Glutamatergic neuron (in vitro differentiated cells): ENCODE measurements at regions not wholly inside any gene's neighbourhood (a gene's known extent, or its start where the extent isn't known, plus 50 kb on each side); places are given as distances from the start of the nearest gene placed in this dataset.

Source experiments
- DNase-seq: peaks from one replicate; pipeline ENCODE4 v3.0.0; 2022
- H3K27ac Mint-ChIP-seq: one replicate; pipeline ENCODE4 v1.8.0; 2020; ENCODE audit warnings: mild to moderate bottlenecking, mixed read lengths, inconsistent platforms; ENCODE audit not compliant: unreplicated experiment
- H3K27me3 Mint-ChIP-seq: one replicate; pipeline ENCODE4 v1.8.0; 2020; ENCODE audit warnings: mild to moderate bottlenecking, moderate library complexity, mixed read lengths, inconsistent platforms; ENCODE audit not compliant: unreplicated experiment
- H3K36me3 Mint-ChIP-seq: one replicate; pipeline ENCODE4 v1.8.0; 2020; ENCODE audit warnings: mild to moderate bottlenecking, mixed read lengths, inconsistent platforms; ENCODE audit not compliant: unreplicated experiment
- H3K4me1 Mint-ChIP-seq: one replicate; pipeline ENCODE4 v1.8.0; 2020; ENCODE audit warnings: mild to moderate bottlenecking, low read depth, mixed read lengths, inconsistent platforms; ENCODE audit not compliant: unreplicated experiment
- H3K4me3 Mint-ChIP-seq: one replicate; pipeline ENCODE4 v1.8.0; 2020; ENCODE audit warnings: mild to moderate bottlenecking, mixed read lengths, inconsistent platforms; ENCODE audit not compliant: unreplicated experiment
- H3K9me3 Mint-ChIP-seq: one replicate; pipeline ENCODE4 v1.8.0; 2020; ENCODE audit warnings: mild to moderate bottlenecking, moderate library complexity, mixed read lengths, inconsistent platforms; ENCODE audit not compliant: unreplicated experiment
- TF ChIP-seq, protein P1 (sequence below): fragments of 200-600 bp; sonication (generic); IDR thresholded peaks from one replicate; pipeline ENCODE4 v1.5.0; 2021; ENCODE audit not compliant: partially characterized antibody, unreplicated experiment

DNA sequence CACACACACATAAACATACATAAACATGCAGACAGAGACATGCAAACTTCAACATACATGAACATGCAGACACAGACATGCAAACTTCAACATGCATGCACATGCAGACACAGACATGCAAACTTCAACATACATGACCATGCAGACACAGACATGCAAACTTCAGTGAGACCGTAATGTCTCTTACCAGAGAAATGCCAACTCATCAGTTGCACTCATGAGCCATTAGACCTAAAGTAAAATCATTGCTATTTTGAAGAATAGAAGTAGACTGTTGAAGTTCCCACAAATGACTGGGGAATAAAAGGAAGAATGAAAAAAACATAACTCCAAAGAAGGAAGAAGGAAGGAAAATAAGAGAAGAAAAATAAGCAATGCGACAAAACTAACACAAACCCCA, 1044.0 kb upstream of the TMEM132C start:
- no peak overlapping the region for H3K4me3 Mint-ChIP-seq
- no peak for DNase-seq
- peaks cover 5% of the 10 kb centered on the region for H3K27me3 Mint-ChIP-seq
- no peaks in the 10 kb centered on the region for H3K4me1 Mint-ChIP-seq
- peaks cover 5% of the 10 kb centered on the region for H3K9me3 Mint-ChIP-seq
- no peak overlapping the region for H3K27ac Mint-ChIP-seq
- peaks cover 4% of the 10 kb centered on the region for H3K36me3 Mint-ChIP-seq
- TF ChIP-seq, protein P1, sequence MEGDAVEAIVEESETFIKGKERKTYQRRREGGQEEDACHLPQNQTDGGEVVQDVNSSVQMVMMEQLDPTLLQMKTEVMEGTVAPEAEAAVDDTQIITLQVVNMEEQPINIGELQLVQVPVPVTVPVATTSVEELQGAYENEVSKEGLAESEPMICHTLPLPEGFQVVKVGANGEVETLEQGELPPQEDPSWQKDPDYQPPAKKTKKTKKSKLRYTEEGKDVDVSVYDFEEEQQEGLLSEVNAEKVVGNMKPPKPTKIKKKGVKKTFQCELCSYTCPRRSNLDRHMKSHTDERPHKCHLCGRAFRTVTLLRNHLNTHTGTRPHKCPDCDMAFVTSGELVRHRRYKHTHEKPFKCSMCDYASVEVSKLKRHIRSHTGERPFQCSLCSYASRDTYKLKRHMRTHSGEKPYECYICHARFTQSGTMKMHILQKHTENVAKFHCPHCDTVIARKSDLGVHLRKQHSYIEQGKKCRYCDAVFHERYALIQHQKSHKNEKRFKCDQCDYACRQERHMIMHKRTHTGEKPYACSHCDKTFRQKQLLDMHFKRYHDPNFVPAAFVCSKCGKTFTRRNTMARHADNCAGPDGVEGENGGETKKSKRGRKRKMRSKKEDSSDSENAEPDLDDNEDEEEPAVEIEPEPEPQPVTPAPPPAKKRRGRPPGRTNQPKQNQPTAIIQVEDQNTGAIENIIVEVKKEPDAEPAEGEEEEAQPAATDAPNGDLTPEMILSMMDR, result no peak

- no peaks in the 10 kb centered on the region for H3K4me1 Mint-ChIP-seq
- H3K4me3 Mint-ChIP-seq, result no peak overlapping the region
- peaks cover 5% of the 10 kb centered on the region for H3K9me3 Mint-ChIP-seq
- DNase-seq, result no peak
- H3K36me3 Mint-ChIP-seq, result peaks cover 4% of the 10 kb centered on the region
- peaks cover 5% of the 10 kb centered on the region for H3K27me3 Mint-ChIP-seq
- no peak overlapping the region for H3K27ac Mint-ChIP-seq
- TF ChIP-seq, protein P1, result no peak
Measured at GRCh38 chr12:127223731-127224130, 1043.2 kb upstream of the TMEM132C start.

DNA sequence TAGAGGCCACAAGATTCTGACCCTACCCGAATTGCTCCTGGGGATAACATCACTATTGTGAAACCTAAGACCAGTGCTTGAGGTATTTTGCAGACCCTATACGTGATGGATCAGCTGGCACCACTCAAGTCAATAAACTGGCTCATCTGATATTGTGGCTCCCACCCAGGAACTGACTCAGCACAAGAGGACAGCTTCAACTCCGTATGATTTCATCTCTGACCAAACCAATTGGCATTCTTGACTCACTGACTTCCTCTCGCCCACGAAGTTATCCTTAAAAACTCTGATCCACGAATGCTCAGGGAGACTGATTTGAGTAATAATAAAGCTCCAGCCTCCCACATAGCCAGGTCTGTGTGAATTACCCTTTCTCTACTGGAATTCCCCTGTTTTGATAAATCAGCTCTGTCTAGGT, 1036.1 kb upstream of the TMEM132C start:
- no peak overlapping the region for H3K27ac Mint-ChIP-seq
- H3K36me3 Mint-ChIP-seq, result peaks cover 5% of the 10 kb centered on the region
- H3K4me1 Mint-ChIP-seq, result no peaks in the 10 kb centered on the region
- H3K27me3 Mint-ChIP-seq, result no peaks in the 10 kb centered on the region
- no peaks in the 10 kb centered on the region for H3K9me3 Mint-ChIP-seq
- TF ChIP-seq, protein P1, result no peak
- no peak for DNase-seq
- no peak overlapping the region for H3K4me3 Mint-ChIP-seq

DNA sequence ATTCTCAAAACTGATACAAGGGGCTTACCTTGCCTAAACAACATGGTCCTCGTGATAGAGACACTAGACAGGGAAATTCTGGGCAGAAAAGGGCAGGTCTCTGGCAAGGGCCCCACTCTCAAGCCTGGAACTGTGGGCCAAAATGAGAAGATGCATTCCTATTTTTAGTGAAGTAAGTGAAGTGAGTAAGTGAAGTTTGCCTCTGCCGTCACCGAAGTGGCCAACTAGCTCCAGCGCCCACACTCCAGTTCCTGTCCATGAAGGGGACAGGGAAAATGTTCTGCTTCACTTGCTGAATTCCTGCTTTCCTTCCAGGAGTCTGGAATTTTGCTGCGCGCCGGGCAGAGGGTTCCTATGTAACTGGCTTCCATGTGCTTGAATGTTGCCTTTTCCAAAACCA, 1035.6 kb upstream of the TMEM132C start:
- Mint-ChIP-seq H3K27ac (no peak overlapping the region), H3K9me3 (no peaks in the 10 kb centered on the region), H3K4me1 (no peaks in the 10 kb centered on the region), H3K27me3 (no peaks in the 10 kb centered on the region), H3K4me3 (no peak overlapping the region), H3K36me3 (peaks cover 5% of the 10 kb centered on the region)
- no peak for DNase-seq
- TF ChIP-seq, protein P1, result no peak

GRCh38 chr12:127233016-127233415, 1034.0 kb upstream of the TMEM132C start:
- TF ChIP-seq, protein P1, result no peak
- H3K9me3 Mint-ChIP-seq, result no peaks in the 10 kb centered on the region
- no peak overlapping the region for H3K4me3 Mint-ChIP-seq
- peaks cover 5% of the 10 kb centered on the region for H3K36me3 Mint-ChIP-seq
- H3K4me1 Mint-ChIP-seq, result no peaks in the 10 kb centered on the region
- H3K27me3 Mint-ChIP-seq, result no peaks in the 10 kb centered on the region
- no peak overlapping the region for H3K27ac Mint-ChIP-seq
- no peak for DNase-seq
